GM23338 (cell line): ENCODE measurements at regions not wholly inside any gene's neighbourhood (a gene's known extent, or its start where the extent isn't known, plus 50 kb on each side); places are given as distances from the start of the nearest gene placed in this dataset.

Experiments
- ATAC-seq: fragments of 200-7000 bp; cut with Tn5 transposase; 3 replicates; pipeline ENCODE4 v1.9.1; 2020
- DNase-seq: peaks from one replicate; pipeline ENCODE4 v3.0.0-alpha.2; 2015; ENCODE audit warnings: low spot score
- H2AFZ ChIP-seq: fragments of 200-600 bp; sonication (generic); 2 replicates; pipeline ENCODE4 v1.8.0; 2016; ENCODE audit warnings: antibody characterized with exemption, mild to moderate bottlenecking, moderate library complexity
- H3F3A ChIP-seq: fragments of 200-600 bp; sonication (generic); replicated peaks from 2 replicates; pipeline ENCODE4 v1.8.0; 2017; ENCODE audit warnings: antibody characterized with exemption, mixed run types, low read depth
- H3K27ac ChIP-seq: fragments of 200-600 bp; sonication (generic); 2 replicates; pipeline ENCODE4 v1.6.1; 2016; ENCODE audit warnings: low read depth
- H3K27me3 ChIP-seq: fragments of 200-600 bp; sonication (generic); 2 replicates; pipeline ENCODE4 v1.8.0; 2016; ENCODE audit warnings: mild to moderate bottlenecking, mixed run types, moderate library complexity; ENCODE audit not compliant: insufficient read depth
- H3K36me3 ChIP-seq: fragments of 200-600 bp; sonication (generic); 2 replicates; pipeline ENCODE4 v1.8.0; 2016; ENCODE audit warnings: mild to moderate bottlenecking; ENCODE audit not compliant: insufficient read depth
- H3K4me1 ChIP-seq: fragments of 200-600 bp; sonication (generic); 2 replicates; pipeline ENCODE4 v1.8.0; 2016; ENCODE audit warnings: mild to moderate bottlenecking, moderate library complexity; ENCODE audit not compliant: insufficient read depth
- H3K4me2 ChIP-seq: fragments of 200-600 bp; sonication (generic); 2 replicates; pipeline ENCODE4 v1.7.1; 2017; ENCODE audit warnings: mixed run types
- H3K4me3 ChIP-seq: fragments of 200-600 bp; sonication (generic); 2 replicates; pipeline ENCODE4 v1.6.1; 2016; ENCODE audit warnings: mixed run types
- H3K79me2 ChIP-seq: fragments of 200-600 bp; sonication (generic); replicated peaks from 2 replicates; pipeline ENCODE4 v1.8.0; 2017; ENCODE audit warnings: mild to moderate bottlenecking; ENCODE audit not compliant: insufficient read depth
- H3K9me2 ChIP-seq: fragments of 200-600 bp; sonication (generic); 2 replicates; pipeline ENCODE4 v1.8.0; 2017; ENCODE audit not compliant: insufficient read depth
- H4K20me1 ChIP-seq: fragments of 200-600 bp; sonication (generic); replicated peaks from 2 replicates; pipeline ENCODE4 v1.8.0; 2017; ENCODE audit warnings: mild to moderate bottlenecking; ENCODE audit not compliant: insufficient read depth
- H3K27ac Mint-ChIP-seq: 2 replicates; pipeline ENCODE4 v1.8.0; 2020; ENCODE audit warnings: inconsistent platforms, mild to moderate bottlenecking, moderate library complexity, mixed read lengths
- H3K27me3 Mint-ChIP-seq: 3 replicates; pipeline ENCODE4 v1.8.0; 2022; ENCODE audit warnings: low read depth, mild to moderate bottlenecking, moderate library complexity, mixed read lengths, inconsistent platforms; ENCODE audit not compliant: insufficient read depth, poor library complexity
- H3K36me3 Mint-ChIP-seq: 3 replicates; pipeline ENCODE4 v1.8.0; 2021; ENCODE audit warnings: low read depth, mild to moderate bottlenecking, inconsistent platforms, moderate library complexity, mixed read lengths
- H3K4me1 Mint-ChIP-seq: 3 replicates; pipeline ENCODE4 v1.8.0; 2020; ENCODE audit warnings: mild to moderate bottlenecking, inconsistent platforms, mixed read lengths
- H3K4me3 Mint-ChIP-seq: 3 replicates; pipeline ENCODE4 v1.8.0; 2021; ENCODE audit warnings: moderate library complexity, mild to moderate bottlenecking, inconsistent platforms, mixed read lengths
- H3K9me3 Mint-ChIP-seq: 3 replicates; pipeline ENCODE4 v1.8.0; 2020; ENCODE audit warnings: moderate library complexity, mild to moderate bottlenecking, inconsistent platforms, mixed read lengths
- CREB1 ChIP-seq: fragments of 250-450 bp; sonication (Bioruptor Pico); IDR thresholded peaks from 2 replicates; pipeline ENCODE4 v1.5.0; 2020; ENCODE audit warnings: low read depth, mild to moderate bottlenecking, moderate library complexity
- CTCF ChIP-seq, 2 experiments: fragments of 200-600 bp in 1 of 2; sonication (generic) in 1 of 2; conservative IDR thresholded peaks; 2 replicates each; pipeline versions ENCODE4 v1.5.1 to v1.6.1; 2016 to 2017; ENCODE audit warnings: antibody characterized with exemption in 2 of 2, low read depth in 2 of 2, mild to moderate bottlenecking in 2 of 2, moderate library complexity in 1 of 2
- ETS1 ChIP-seq: IDR thresholded peaks from 2 replicates; pipeline ENCODE4 v1.6.1; 2016; ENCODE audit warnings: antibody characterized with exemption
- EZH2 ChIP-seq: fragments of 200-600 bp; sonication (generic); IDR thresholded peaks from one replicate; pipeline ENCODE4 v1.8.0; 2017; ENCODE audit warnings: antibody characterized with exemption, mild to moderate bottlenecking, low read depth; ENCODE audit not compliant: unreplicated experiment
- EZH2phosphoT487 ChIP-seq: fragments of 200-600 bp; sonication (generic); IDR thresholded peaks from one replicate; pipeline ENCODE4 v1.8.1; 2018; ENCODE audit warnings: antibody characterized with exemption; ENCODE audit not compliant: unreplicated experiment
- JUNB ChIP-seq: IDR thresholded peaks from one replicate; pipeline ENCODE4 v1.6.1; 2016; ENCODE audit warnings: antibody characterized with exemption; ENCODE audit not compliant: unreplicated experiment
- NANOG ChIP-seq: IDR thresholded peaks from 2 replicates; pipeline ENCODE4 v1.6.1; 2016; ENCODE audit warnings: antibody characterized with exemption, borderline replicate concordance
- POLR2AphosphoS5 ChIP-seq: IDR thresholded peaks from 2 replicates; pipeline ENCODE4 v1.6.1; 2016; ENCODE audit warnings: antibody characterized with exemption, low read depth
- REST ChIP-seq: IDR thresholded peaks from one replicate; pipeline ENCODE4 v1.6.1; 2018; ENCODE audit warnings: antibody characterized with exemption; ENCODE audit not compliant: unreplicated experiment
- STAT1 ChIP-seq: IDR thresholded peaks from one replicate; pipeline ENCODE4 v1.6.1; 2016; ENCODE audit warnings: antibody characterized with exemption; ENCODE audit not compliant: unreplicated experiment
- ZNF114 ChIP-seq: fragments of 250-450 bp; sonication (Bioruptor Pico); IDR thresholded peaks from 2 replicates; pipeline ENCODE4 v1.5.0; 2020; ENCODE audit warnings: mild to moderate bottlenecking, moderate library complexity
- ZNF331 ChIP-seq: fragments of 250-450 bp; sonication (Bioruptor Pico); IDR thresholded peaks from 2 replicates; pipeline ENCODE4 v1.5.0; 2020; ENCODE audit warnings: low read depth, mild to moderate bottlenecking, moderate library complexity
- ZNF462 ChIP-seq: fragments of 250-450 bp; sonication (Bioruptor Pico); IDR thresholded peaks from 2 replicates; pipeline ENCODE4 v1.5.0; 2020; ENCODE audit warnings: mild to moderate bottlenecking, moderate library complexity

- Mint-ChIP-seq H3K9me3 (peaks cover 9% of the 10 kb centered on the region), H3K27me3 (peaks cover 2% of the 10 kb centered on the region), H3K27ac (no peak overlapping the region), H3K4me1 (peaks cover 21% of the 10 kb centered on the region), H3K36me3 (peaks cover 8% of the 10 kb centered on the region), H3K4me3 (no peak overlapping the region)
- no peak overlapping the region for H3K27ac ChIP-seq
- H3K27me3 ChIP-seq = no peaks in the 10 kb centered on the region
- H3K79me2 ChIP-seq = no peaks in the 10 kb centered on the region
- no peak overlapping the region for H2AFZ ChIP-seq
- H3K4me2 ChIP-seq = no peak overlapping the region
- H3K4me1 ChIP-seq = 0 out of 2 replicates have a peak, but pooled peaks cover 9% of the 10 kb centered on the region
- DNase-seq = no peak
- no peak overlapping the region for H3K4me3 ChIP-seq
- TF ChIP-seq EZH2phosphoT487 (no peak), POLR2AphosphoS5 (no peak), NANOG (no peak), CTCF (conservative IDR thresholded peaks at IDR 0.05; ENCODE audit: low read depth in 2 of 2) (no peak), REST (no peak), JUNB (no peak), CREB1 (CRISPR knock-in tag) (no peak), ZNF114 (CRISPR knock-in tag) (no peak), ETS1 (no peak), EZH2 (no peak), ZNF462 (CRISPR knock-in tag) (no peak), ZNF331 (CRISPR knock-in tag) (no peak), STAT1 (no peak)
- peaks cover 12% of the 10 kb centered on the region for H3K9me2 ChIP-seq
- no peaks in the 10 kb centered on the region for H3K36me3 ChIP-seq
- ATAC-seq = no peak
- H4K20me1 ChIP-seq = no peaks in the 10 kb centered on the region
- no peaks in the 10 kb centered on the region for H3F3A ChIP-seq
These were observed 94.8 kb upstream of the SESN3 start for GRCh38 chr11:95325777-95326258.
